ENCODE measurements at regions not wholly inside any gene's neighbourhood (a gene's known extent, or its start where the extent isn't known, plus 50 kb on each side); places are given as distances from the start of the nearest gene placed in this dataset.
"Not testable (repeated sequence)": the region's sequence is repeated elsewhere in the genome, so short reads cannot be mapped to it uniquely, and the experiment has no call there.

GRCh38 chr16:51839727-51840462, 688.8 kb upstream of the SALL1 start:
- no peak for DNase-seq (ENCODE audit: low spot score)
- Histone ChIP-seq H3K27me3 (replicated peaks; ENCODE audit: insufficient read depth) (no peaks in the 10 kb centered on the region), H3K4me1 (ENCODE audit: control insufficient read depth in 1 of 2, low read depth in 2 of 2) (no peaks in the 10 kb centered on the region)

GRCh38 chr16:51834794-51835193, 683.7 kb upstream of the SALL1 start:
- ATAC-seq (ENCODE audit: insufficient number of reproducible peaks, low FRiP score, low read depth) (no peak), DNase-seq (ENCODE audit: low spot score) (no peak)
- Histone ChIP-seq H3K27ac (no peak overlapping the region), H3K36me3 (no peaks in the 10 kb centered on the region), H3K9me3 (no peaks in the 10 kb centered on the region), H3K4me1 (ENCODE audit: control insufficient read depth in 1 of 2, low read depth in 2 of 2) (no peaks in the 10 kb centered on the region), H3K27me3 (replicated peaks; ENCODE audit: insufficient read depth) (no peaks in the 10 kb centered on the region), H3K4me3 (peak overlapping the region; percentile 35)
- no peak for TF ChIP-seq CTCF (IDR thresholded peaks at IDR 0.05)

More at GRCh38 chr16:51839727-51840462, 688.8 kb upstream of the SALL1 start:
- Histone ChIP-seq H3K4me3 (no peak overlapping the region), H3K9me3 (no peaks in the 10 kb centered on the region), H3K27ac (no peak overlapping the region), H3K36me3 (no peaks in the 10 kb centered on the region)
- TF ChIP-seq CTCF (IDR thresholded peaks at IDR 0.05), result no peak
- ATAC-seq (ENCODE audit: insufficient number of reproducible peaks, low FRiP score, low read depth), result no peak

GRCh38 chr16:51834133-51834532, 683.1 kb upstream of the SALL1 start:
- TF ChIP-seq CTCF (IDR thresholded peaks at IDR 0.05), result no peak
- no peaks in the 10 kb centered on the region for H3K36me3 ChIP-seq
- ATAC-seq (ENCODE audit: insufficient number of reproducible peaks, low FRiP score, low read depth) (no peak), DNase-seq (ENCODE audit: low spot score) (no peak)
- H3K4me3 ChIP-seq, result peak overlapping the region; percentile 35
- H3K27ac ChIP-seq, result peak overlapping the region in 1 of 2 donors; percentile 12
- H3K27me3 ChIP-seq (replicated peaks; ENCODE audit: insufficient read depth), result no peaks in the 10 kb centered on the region
- no peaks in the 10 kb centered on the region for H3K4me1 ChIP-seq (ENCODE audit: control insufficient read depth in 1 of 2, low read depth in 2 of 2)
- no peaks in the 10 kb centered on the region for H3K9me3 ChIP-seq

GRCh38 chr16:51831595-51832367, 680.7 kb upstream of the SALL1 start:
- H3K4me1 ChIP-seq (ENCODE audit: control insufficient read depth in 1 of 2, low read depth in 2 of 2), result no peaks in the 10 kb centered on the region
- H3K4me3 ChIP-seq, result no peak overlapping the region
- no peak overlapping the region for H3K27ac ChIP-seq
- H3K27me3 ChIP-seq (replicated peaks; ENCODE audit: insufficient read depth), result no peaks in the 10 kb centered on the region
- DNase-seq (ENCODE audit: low spot score), result no peak
- TF ChIP-seq CTCF (IDR thresholded peaks at IDR 0.05), result no peak
- H3K36me3 ChIP-seq, result no peaks in the 10 kb centered on the region
- ATAC-seq (ENCODE audit: insufficient number of reproducible peaks, low FRiP score, low read depth), result no peak
- H3K9me3 ChIP-seq, result no peaks in the 10 kb centered on the region

GRCh38 chr16:51831034-51831433, 680.0 kb upstream of the SALL1 start:
- not testable (repeated sequence) for H3K9me3 ChIP-seq; DNase-seq (ENCODE audit: low spot score); H3K27me3 ChIP-seq (replicated peaks; ENCODE audit: insufficient read depth); H3K27ac ChIP-seq; H3K36me3 ChIP-seq; H3K4me3 ChIP-seq; H3K4me1 ChIP-seq (ENCODE audit: control insufficient read depth in 1 of 2, low read depth in 2 of 2); ATAC-seq (ENCODE audit: insufficient number of reproducible peaks, low FRiP score, low read depth)

Measured in thoracic aorta (tissue), 2 donors.